Endodermal cell (in vitro differentiated cells): ENCODE measurements at regions not wholly inside any gene's neighbourhood (a gene's known extent, or its start where the extent isn't known, plus 50 kb on each side); places are given as distances from the start of the nearest gene placed in this dataset.

Experiments used
- DNase-seq: peaks from one replicate; pipeline ENCODE4 v3.0.0-alpha.2; 2017
- H3K27ac ChIP-seq: 2 replicates; pipeline ENCODE4 v1.5.1; 2013; ENCODE audit warnings: mild to moderate bottlenecking, low read depth, low read length, moderate library complexity
- H3K27me3 ChIP-seq: 2 replicates; pipeline ENCODE4 v1.6.1; 2013; ENCODE audit warnings: mild to moderate bottlenecking, low read length, moderate library complexity; ENCODE audit not compliant: insufficient read depth, control insufficient read depth, poor library complexity, severe bottlenecking
- H3K36me3 ChIP-seq: 2 replicates; pipeline ENCODE4 v1.7.0; 2013; ENCODE audit warnings: mild to moderate bottlenecking, low read length, moderate library complexity; ENCODE audit not compliant: control insufficient read depth, insufficient read depth
- H3K4me1 ChIP-seq: one replicate; pipeline ENCODE4 v1.7.0; 2013; ENCODE audit warnings: low read length; ENCODE audit not compliant: control insufficient read depth, insufficient read depth
- H3K4me3 ChIP-seq: 2 replicates; pipeline ENCODE4 v1.5.1; 2013; ENCODE audit warnings: mild to moderate bottlenecking, low read length, moderate library complexity
- H3K9ac ChIP-seq: 2 replicates; pipeline ENCODE4 v1.6.1; 2013; ENCODE audit warnings: mild to moderate bottlenecking, low read length, moderate library complexity; ENCODE audit not compliant: poor library complexity, severe bottlenecking; ENCODE audit errors: extremely low read depth
- H3K9me3 ChIP-seq: 2 replicates; pipeline ENCODE4 v1.6.1; 2013; ENCODE audit warnings: mild to moderate bottlenecking, low read length, moderate library complexity; ENCODE audit not compliant: control insufficient read depth
- H3K27ac Mint-ChIP-seq: 2 replicates; pipeline ENCODE4 v1.8.0; 2020; ENCODE audit warnings: mixed read lengths
- H3K27me3 Mint-ChIP-seq: 2 replicates; pipeline ENCODE4 v1.8.0; 2021; ENCODE audit warnings: mild to moderate bottlenecking, mixed read lengths; ENCODE audit not compliant: insufficient read depth
- H3K36me3 Mint-ChIP-seq: 2 replicates; pipeline ENCODE4 v1.8.0; 2020; ENCODE audit warnings: low read depth, mixed read lengths
- H3K4me1 Mint-ChIP-seq: 2 replicates; pipeline ENCODE4 v1.8.0; 2020; ENCODE audit warnings: mixed read lengths
- H3K4me3 Mint-ChIP-seq: 2 replicates; pipeline ENCODE4 v1.8.0; 2020; ENCODE audit warnings: mild to moderate bottlenecking, moderate library complexity, mixed read lengths
- H3K9me3 Mint-ChIP-seq: 2 replicates; pipeline ENCODE4 v1.8.0; 2020; ENCODE audit warnings: mild to moderate bottlenecking, mixed read lengths
- WGBS, 2 experiments: methylation state at CpG; one replicate each; pipeline versions ENCODE4 v1.1.5 to v1.1.7; 2013; ENCODE audit warnings: missing lambda C conversion rate in 2 of 2, mixed read lengths in 1 of 2; ENCODE audit not compliant: insufficient coverage in 1 of 2, insufficient read length in 1 of 2; 5-methylcytosine and 5-hydroxymethylcytosine counted together
- TF ChIP-seq, protein P1 (sequence below): fragments of 200-600 bp; sonication (generic); conservative IDR thresholded peaks from 2 replicates; pipeline ENCODE4 v1.5.0; 2021; ENCODE audit warnings: antibody characterized with exemption, mild to moderate bottlenecking

DNA sequence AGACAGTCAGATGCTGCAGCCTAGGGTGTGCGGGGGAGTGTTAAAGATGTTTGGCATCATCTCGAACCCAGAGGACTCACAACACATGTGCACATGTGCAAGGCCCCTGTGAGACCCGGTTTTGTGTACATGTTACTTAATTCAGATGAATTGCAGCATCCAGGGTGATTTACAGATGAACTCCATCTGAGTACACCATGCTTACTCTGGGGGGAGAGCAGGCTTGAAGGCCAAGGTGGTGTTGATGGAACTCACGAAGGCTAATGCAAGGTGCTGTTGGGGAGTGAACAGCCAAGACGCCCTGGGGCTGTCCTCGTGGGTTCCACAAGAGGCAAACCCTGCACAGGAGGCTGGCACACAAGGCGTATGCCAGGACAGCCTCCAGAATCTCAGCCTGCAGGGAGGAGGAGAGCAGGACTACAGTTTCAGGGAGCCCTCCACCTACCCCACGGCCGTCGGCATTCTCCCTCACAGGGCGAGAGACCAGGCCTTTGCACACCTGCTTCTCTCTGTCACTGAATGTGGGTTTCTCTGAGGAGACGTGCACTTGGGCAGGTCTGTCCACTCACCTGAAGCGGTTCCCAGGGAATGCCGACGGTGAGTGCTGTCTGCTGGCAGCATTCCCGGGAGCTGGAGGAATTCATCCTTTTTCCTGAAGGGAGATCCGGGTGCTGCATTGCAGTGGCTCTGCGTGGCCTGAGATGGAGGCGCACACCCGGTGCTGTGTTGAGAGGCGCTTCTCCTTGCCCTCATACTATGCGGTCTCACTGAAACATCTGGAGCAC, 178.5 kb upstream of the RNF32 start:
- Histone ChIP-seq H3K9ac (no peak overlapping the region), H3K36me3 (no peaks in the 10 kb centered on the region), H3K9me3 (no peaks in the 10 kb centered on the region), H3K27me3 (no peaks in the 10 kb centered on the region), H3K4me3 (no peak overlapping the region), H3K27ac (no peak overlapping the region), H3K4me1 (no peaks in the 10 kb centered on the region)
- no peaks in the 10 kb centered on the region for H3K27me3 Mint-ChIP-seq
- H3K4me3 Mint-ChIP-seq = no peak overlapping the region
- H3K27ac Mint-ChIP-seq = no peak overlapping the region
- H3K9me3 Mint-ChIP-seq = no peaks in the 10 kb centered on the region
- H3K36me3 Mint-ChIP-seq = no peaks in the 10 kb centered on the region
- TF ChIP-seq, protein P1, sequence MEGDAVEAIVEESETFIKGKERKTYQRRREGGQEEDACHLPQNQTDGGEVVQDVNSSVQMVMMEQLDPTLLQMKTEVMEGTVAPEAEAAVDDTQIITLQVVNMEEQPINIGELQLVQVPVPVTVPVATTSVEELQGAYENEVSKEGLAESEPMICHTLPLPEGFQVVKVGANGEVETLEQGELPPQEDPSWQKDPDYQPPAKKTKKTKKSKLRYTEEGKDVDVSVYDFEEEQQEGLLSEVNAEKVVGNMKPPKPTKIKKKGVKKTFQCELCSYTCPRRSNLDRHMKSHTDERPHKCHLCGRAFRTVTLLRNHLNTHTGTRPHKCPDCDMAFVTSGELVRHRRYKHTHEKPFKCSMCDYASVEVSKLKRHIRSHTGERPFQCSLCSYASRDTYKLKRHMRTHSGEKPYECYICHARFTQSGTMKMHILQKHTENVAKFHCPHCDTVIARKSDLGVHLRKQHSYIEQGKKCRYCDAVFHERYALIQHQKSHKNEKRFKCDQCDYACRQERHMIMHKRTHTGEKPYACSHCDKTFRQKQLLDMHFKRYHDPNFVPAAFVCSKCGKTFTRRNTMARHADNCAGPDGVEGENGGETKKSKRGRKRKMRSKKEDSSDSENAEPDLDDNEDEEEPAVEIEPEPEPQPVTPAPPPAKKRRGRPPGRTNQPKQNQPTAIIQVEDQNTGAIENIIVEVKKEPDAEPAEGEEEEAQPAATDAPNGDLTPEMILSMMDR = no peak
- DNase-seq = no peak
- peaks cover 7% of the 10 kb centered on the region for H3K4me1 Mint-ChIP-seq
- WGBS, 2 experiments = 85 to 88% methylated on average over 11 to 22 of the region's 22 CpGs

DNA sequence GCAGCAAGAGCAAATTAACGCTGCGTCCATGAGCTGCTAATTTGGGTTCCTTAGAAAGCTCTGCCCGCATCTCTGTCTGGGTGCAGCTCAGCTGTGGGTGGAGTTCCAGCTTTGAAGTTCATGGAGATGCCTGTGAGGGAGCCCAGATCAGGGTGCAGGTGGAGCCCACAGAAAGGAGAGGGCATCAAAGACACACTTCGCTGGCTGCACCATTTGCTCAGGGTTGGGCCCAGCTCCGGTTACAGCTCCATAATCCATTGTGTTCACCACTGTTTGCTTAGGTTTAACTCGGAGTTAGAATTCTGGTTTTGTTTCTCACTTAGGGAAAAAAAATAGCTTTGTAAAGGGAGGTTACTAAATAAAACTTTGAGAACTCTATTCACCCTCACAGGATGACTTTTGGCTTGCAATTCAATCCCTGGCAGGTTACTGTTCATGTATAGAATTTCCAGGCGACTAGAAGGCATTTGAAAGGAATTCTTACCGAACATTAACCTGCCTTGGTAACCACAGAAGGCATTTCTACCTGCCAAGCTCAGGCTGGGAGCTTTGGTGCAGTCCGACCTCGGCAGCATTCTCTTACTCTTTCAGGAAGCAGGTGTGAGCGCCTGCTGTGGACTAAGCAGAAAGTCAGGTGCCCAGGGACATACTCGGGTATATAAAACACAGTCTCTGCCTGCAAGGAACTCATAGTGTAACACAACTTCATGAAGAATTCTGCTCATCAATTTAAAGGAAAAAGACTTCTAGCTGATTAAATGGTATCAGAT, 179.5 kb upstream of the RNF32 start:
- Mint-ChIP-seq H3K36me3 (no peaks in the 10 kb centered on the region), H3K4me1 (peaks cover 2% of the 10 kb centered on the region), H3K27me3 (no peaks in the 10 kb centered on the region), H3K9me3 (no peaks in the 10 kb centered on the region), H3K27ac (no peak overlapping the region), H3K4me3 (no peak overlapping the region)
- Histone ChIP-seq H3K27me3 (no peaks in the 10 kb centered on the region), H3K36me3 (no peaks in the 10 kb centered on the region), H3K4me3 (no peak overlapping the region), H3K9me3 (no peaks in the 10 kb centered on the region), H3K4me1 (no peaks in the 10 kb centered on the region), H3K9ac (no peak overlapping the region), H3K27ac (no peak overlapping the region)
- TF ChIP-seq, protein P1 = no peak
- DNase-seq = no peak
- WGBS, 2 experiments = 83 to 91% methylated on average over 7 to 12 of the region's 12 CpGs

DNA sequence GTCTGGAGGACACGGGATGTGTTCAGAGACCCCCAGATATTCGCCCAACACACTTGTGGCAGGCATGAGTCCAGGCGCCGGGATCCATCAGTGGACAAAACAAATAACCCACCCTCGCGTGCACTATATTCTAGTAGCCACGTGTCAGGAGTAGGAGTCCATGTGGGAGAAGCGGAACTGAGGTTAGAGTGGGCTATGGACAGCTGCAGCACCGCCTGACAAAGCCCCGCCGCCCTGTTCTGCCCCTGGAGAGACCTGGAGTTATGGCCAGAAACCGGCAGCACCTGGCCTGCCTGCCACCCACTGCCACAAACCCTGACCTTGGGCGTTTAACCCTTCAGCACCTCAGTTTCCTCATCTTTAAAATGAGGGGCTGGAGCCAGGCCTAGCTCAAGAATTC, 181.0 kb upstream of the RNF32 start:
- H3K9me3 Mint-ChIP-seq = no peaks in the 10 kb centered on the region
- no peak overlapping the region for H3K4me3 ChIP-seq
- no peak overlapping the region for H3K9ac ChIP-seq
- H3K27ac ChIP-seq = no peak overlapping the region
- TF ChIP-seq, protein P1 = no peak
- peaks cover 1% of the 10 kb centered on the region for H3K4me1 Mint-ChIP-seq
- no peaks in the 10 kb centered on the region for H3K36me3 Mint-ChIP-seq
- 92% methylated on average over 6 to 13 of the region's 13 CpGs for WGBS, 2 experiments
- no peaks in the 10 kb centered on the region for H3K9me3 ChIP-seq
- no peaks in the 10 kb centered on the region for H3K4me1 ChIP-seq
- H3K27me3 ChIP-seq = no peaks in the 10 kb centered on the region
- H3K27me3 Mint-ChIP-seq = no peaks in the 10 kb centered on the region
- H3K36me3 ChIP-seq = no peaks in the 10 kb centered on the region
- H3K4me3 Mint-ChIP-seq = no peak overlapping the region
- no peak for DNase-seq
- no peak overlapping the region for H3K27ac Mint-ChIP-seq
